ENCODE measurements at regions not wholly inside any gene's neighbourhood (a gene's known extent, or its start where the extent isn't known, plus 50 kb on each side); places are given as distances from the start of the nearest gene placed in this dataset.

- Histone ChIP-seq H3K4me3 (no peak overlapping the region), H3K9me3 (peaks cover 4% of the 10 kb centered on the region; the same call in 1 of the 3 replicates), H3K27ac (no peak overlapping the region), H3K4me2 (no peak overlapping the region), H3K4me1 (0 out of 3 replicates have a peak, but pooled peaks cover 4% of the 10 kb centered on the region)
- no peak for FAIRE-seq
- no peak for TF ChIP-seq NR3C1 (IDR thresholded peaks at IDR 0.05)
- TF ChIP-seq RNF2 (IDR thresholded peaks at IDR 0.05; ENCODE audit: borderline replicate concordance, low read depth): no peak
- no peak for TF ChIP-seq FOSB (CRISPR knock-in tag; IDR thresholded peaks at IDR 0.05)
- TF ChIP-seq ZNF302 (CRISPR knock-in tag; IDR thresholded peaks at IDR 0.05): no peak
- no peak for TF ChIP-seq HEYL (CRISPR knock-in tag; IDR thresholded peaks at IDR 0.05)
- 44% methylated on average over 2 of the region's 2 CpGs for WGBS (ENCODE audit: missing lambda C conversion rate)
- ChIA-PET CTCF (no interaction called here), POLR2A (no interaction called here)
- DNase-seq (ENCODE audit: low read depth in 1 of 2, low spot score in 1 of 2): no peak
- no peak for ATAC-seq
These were observed 261.1 kb upstream of the TRIB2 start for GRCh38 chr2:12455661-12456060.

- 6% methylated on average over 7 of the region's 7 CpGs for WGBS (ENCODE audit: missing lambda C conversion rate)
- ATAC-seq (peak in 1 of 2 experiments; percentile 70; a peak in 3 of 6 replicates), FAIRE-seq (no peak)
These were observed 260.2 kb upstream of the TRIB2 start for GRCh38 chr2:12456293-12457106.

GRCh38 chr2:12457831-12458230 lies 258.9 kb upstream of the TRIB2 start:
- Histone ChIP-seq H3K4me3 (no peak overlapping the region), H3K4me1 (0 out of 3 replicates have a peak, but pooled peaks cover 4% of the 10 kb centered on the region), H3K27ac (no peak overlapping the region), H3K4me2 (no peak overlapping the region), H3K9me3 (peaks cover 4% of the 10 kb centered on the region; the same call in 1 of the 3 replicates)
- ChIA-PET POLR2A (no interaction called here), CTCF (interaction anchor here (1.3 kb wide), 1 partner anchor 19 kb away, joined by 3 read pairs; no protein-coding TSS in a partner anchor)
- ATAC-seq: no peak
- 11% methylated on average over 3 of the region's 3 CpGs for WGBS (ENCODE audit: missing lambda C conversion rate)
- FAIRE-seq: no peak
- DNase-seq (ENCODE audit: low read depth in 1 of 2, low spot score in 1 of 2): no peak
- no peak for TF ChIP-seq CBX8 (IDR thresholded peaks at IDR 0.05)
- no peak for TF ChIP-seq CHD4 (IDR thresholded peaks at IDR 0.05; ENCODE audit: borderline replicate concordance)
- no peak for TF ChIP-seq CBX2 (IDR thresholded peaks at IDR 0.05; ENCODE audit: borderline replicate concordance, low read depth)
- no peak for TF ChIP-seq MAZ (IDR thresholded peaks at IDR 0.05; ENCODE audit: borderline replicate concordance, low read depth, low read length)
- no peak for TF ChIP-seq HOXA7 (CRISPR knock-in tag; IDR thresholded peaks at IDR 0.05)
- TF ChIP-seq E2F6 (IDR thresholded peaks at IDR 0.05; ENCODE audit: borderline replicate concordance, low read depth): no peak
- TF ChIP-seq ZFP36 (IDR thresholded peaks at IDR 0.05; ENCODE audit: borderline replicate concordance, partially characterized antibody): no peak
- TF ChIP-seq RNF2 (IDR thresholded peaks at IDR 0.05; ENCODE audit: borderline replicate concordance, low read depth): no peak
- TF ChIP-seq ZSCAN20 (CRISPR knock-in tag; IDR thresholded peaks at IDR 0.05): no peak
- no peak for TF ChIP-seq FOXS1 (CRISPR knock-in tag; IDR thresholded peaks at IDR 0.05)
- no peak for TF ChIP-seq CHD2 (IDR thresholded peaks at IDR 0.05; ENCODE audit: low read length, partially characterized antibody)

More at GRCh38 chr2:12456293-12457106, 260.2 kb upstream of the TRIB2 start:
- peak; percentile 26 to 48 for DNase-seq (ENCODE audit: low read depth in 1 of 2, low spot score in 1 of 2)
- Histone ChIP-seq H3K4me1 (0 out of 3 replicates have a peak, but pooled peaks cover 4% of the 10 kb centered on the region), H3K27ac (no peak overlapping the region), H3K4me3 (no peak overlapping the region), H3K9me3 (peaks cover 4% of the 10 kb centered on the region; the same call in 1 of the 3 replicates), H3K4me2 (peak overlapping the region; percentile 53)
- TF ChIP-seq CEBPB (IDR thresholded peaks at IDR 0.05): peak; percentile 89 to 99
- peak; percentile 96 for TF ChIP-seq HES2 (IDR thresholded peaks at IDR 0.05)
- TF ChIP-seq ATOH8 (CRISPR knock-in tag; IDR thresholded peaks at IDR 0.05; ENCODE audit: low read depth): no peak
- 0 out of 2 replicates have a peak, but pooled peaks have one; percentile 10 for TF ChIP-seq FOSL2 (IDR thresholded peaks at IDR 0.05)
- no peak for TF ChIP-seq FOSL2 (CRISPR knock-in tag; IDR thresholded peaks at IDR 0.05)
- no peak for TF ChIP-seq E2F6 (IDR thresholded peaks at IDR 0.05; ENCODE audit: borderline replicate concordance, low read depth)
- peak; percentile 30; the same call in 1 of the 3 replicates for TF ChIP-seq BCL3 (IDR thresholded peaks at IDR 0.05)
- no peak for TF ChIP-seq USF2 (IDR thresholded peaks at IDR 0.05)
- TF ChIP-seq CHD2 (IDR thresholded peaks at IDR 0.05; ENCODE audit: low read length, partially characterized antibody): no peak
- ChIA-PET CTCF (interaction anchor here (1.3 kb wide), 1 partner anchor 20 kb away, joined by 3 read pairs; no protein-coding TSS in a partner anchor), POLR2A (no interaction called here)

All from A549 (cell line).